MM.1S (cell line): ENCODE measurements at regions not wholly inside any gene's neighbourhood (a gene's known extent, or its start where the extent isn't known, plus 50 kb on each side); places are given as distances from the start of the nearest gene placed in this dataset.

Experiments used
- CTCF ChIP-seq: fragments of 300-600 bp; sonication (generic); IDR thresholded peaks from 2 replicates; pipeline ENCODE4 v1.5.1; 2016; ENCODE audit warnings: antibody characterized with exemption, low read length, mixed read lengths
- EZH2 ChIP-seq: fragments of 300-600 bp; sonication (generic); optimal IDR thresholded peaks from 2 replicates; pipeline ENCODE3; 2017; ENCODE audit warnings: low read depth, mild to moderate bottlenecking, antibody characterized with exemption, low read length, mixed read lengths

DNA sequence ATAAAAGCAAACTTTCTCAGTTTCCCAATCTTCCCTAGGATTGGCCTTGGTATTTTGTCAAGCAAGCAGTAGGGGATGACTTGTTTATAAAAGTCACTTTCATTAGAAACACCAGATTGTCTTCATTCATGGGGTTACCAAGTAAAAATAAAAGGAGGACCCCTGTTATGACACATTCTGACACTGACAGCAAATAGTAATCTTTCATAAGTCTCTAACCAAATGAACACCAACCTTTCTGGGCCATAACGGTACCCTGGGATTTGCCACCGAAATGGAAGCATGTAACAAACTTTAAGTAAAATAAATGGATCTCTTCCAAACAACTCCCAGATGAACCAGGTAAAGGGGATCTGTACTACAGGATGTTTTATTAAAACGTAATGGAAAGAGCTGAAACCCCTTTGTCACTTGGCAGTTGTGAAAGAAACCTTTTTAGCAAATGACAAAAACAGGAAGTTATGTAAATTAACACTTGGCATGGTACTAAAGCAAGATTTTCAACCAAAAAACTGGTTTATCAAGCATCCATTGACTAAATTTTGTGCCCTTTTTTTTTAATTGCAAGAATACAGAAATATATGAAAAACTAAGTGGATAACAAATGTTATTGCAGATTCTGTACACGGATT, 335.6 kb downstream of the RBM26 start:
- TF ChIP-seq CTCF = no peak
- TF ChIP-seq EZH2 = no peak
